GF-D8 (cell line): ENCODE measurements at regions not wholly inside any gene's neighbourhood (a gene's known extent, or its start where the extent isn't known, plus 50 kb on each side); places are given as distances from the start of the nearest gene placed in this dataset.

Experiments
- DNase-seq: peaks from one replicate; lab custom pipeline; 2025; lab: John Stamatoyannopoulos, UW

DNA sequence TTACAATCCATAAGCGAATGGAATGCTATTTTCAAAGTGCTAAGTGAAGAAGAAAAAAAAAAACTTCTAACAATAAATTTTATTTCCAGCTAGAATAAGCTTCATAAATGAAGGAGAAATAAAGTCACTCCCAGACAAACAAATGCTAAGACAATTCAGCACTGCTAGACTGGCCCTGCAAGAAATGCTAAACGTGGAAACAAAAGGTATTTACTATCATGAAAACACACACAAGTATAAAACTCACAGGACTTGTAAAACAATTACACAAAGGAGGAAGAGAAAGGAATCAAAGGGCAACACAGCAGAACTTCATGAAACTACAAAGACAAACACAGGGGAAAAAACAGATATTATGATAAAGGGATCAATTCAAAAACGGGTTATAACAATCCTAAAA is 85.8 kb upstream of the NELL2 start:
- DNase-seq = no peak

DNA sequence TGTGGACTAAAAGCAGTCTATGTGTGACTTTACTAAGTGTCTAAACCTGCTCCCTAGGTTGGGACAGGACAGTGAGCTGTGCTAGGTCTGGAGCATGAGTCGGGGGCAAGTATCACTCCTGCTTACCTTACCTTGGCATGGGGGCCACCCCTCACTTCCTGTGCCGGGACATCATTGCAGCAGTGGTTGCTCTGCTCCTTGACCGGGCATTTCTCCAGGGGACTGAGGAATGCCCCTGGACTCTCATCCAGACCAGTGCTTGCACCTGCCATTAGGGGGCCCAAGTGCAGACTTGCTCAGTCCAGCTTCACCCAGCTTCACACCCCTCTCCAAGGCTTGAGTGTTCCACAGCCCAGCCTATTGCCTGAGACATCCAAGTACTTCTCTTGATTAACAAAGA is 84.7 kb upstream of the NELL2 start:
- no peak for DNase-seq

DNA sequence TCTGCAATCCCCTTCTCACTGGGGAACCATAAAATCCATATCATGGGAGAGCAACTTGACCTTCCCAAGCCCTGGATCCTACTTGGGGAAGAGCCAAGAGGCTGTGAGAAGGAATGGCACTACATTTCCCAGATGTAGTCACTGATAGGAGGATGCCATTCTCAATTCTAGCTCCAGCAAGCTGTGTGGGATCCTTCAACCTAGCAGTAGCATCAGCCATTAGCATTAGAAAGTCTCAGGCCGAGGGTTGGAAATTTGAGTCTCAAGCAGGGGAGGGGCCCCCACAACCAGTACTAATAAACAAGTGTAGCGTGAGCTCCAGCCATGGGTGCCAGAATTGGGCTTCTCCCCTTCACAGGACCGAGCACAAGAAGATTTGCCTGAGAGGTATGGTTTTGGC is 84.3 kb upstream of the NELL2 start:
- DNase-seq = no peak

DNA sequence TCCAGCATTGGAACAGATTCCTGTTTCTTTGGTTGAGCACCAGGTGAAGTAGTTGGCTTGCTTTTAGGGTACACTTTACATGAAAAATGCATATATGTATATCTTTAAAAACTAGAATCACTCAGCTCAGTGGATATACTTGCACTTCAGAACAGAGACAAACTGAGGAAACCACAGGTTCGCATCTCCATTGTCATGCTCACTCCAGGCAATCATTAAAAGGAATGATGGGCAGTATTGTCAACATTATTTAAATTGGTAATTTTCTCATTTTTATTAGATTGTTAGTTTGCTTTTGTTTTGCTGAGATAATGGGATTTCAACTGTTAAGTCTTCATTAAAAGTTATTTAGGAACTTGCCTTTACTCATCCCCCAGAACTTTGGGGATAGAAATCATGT is 71.0 kb upstream of the NELL2 start:
- DNase-seq = no peak

DNA sequence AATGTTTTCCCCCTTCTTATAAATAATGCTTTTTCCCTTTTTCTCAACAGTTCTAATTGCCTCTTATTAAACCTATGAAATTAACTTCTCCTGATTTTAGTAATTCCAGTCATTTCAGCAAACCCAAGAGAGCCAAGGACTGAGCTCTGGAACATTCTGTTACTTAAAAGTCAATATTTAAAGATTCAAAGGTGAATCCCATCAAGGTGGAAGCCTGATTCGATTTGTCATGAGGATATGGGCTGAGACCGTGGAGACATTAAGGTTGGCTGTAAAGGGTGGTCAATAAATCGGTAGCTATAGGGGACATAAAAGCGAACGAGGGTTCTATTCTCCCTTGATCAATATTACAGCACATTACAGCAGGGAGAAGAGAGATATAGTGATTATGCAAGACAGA is 66.6 kb upstream of the NELL2 start:
- DNase-seq = no peak

DNA sequence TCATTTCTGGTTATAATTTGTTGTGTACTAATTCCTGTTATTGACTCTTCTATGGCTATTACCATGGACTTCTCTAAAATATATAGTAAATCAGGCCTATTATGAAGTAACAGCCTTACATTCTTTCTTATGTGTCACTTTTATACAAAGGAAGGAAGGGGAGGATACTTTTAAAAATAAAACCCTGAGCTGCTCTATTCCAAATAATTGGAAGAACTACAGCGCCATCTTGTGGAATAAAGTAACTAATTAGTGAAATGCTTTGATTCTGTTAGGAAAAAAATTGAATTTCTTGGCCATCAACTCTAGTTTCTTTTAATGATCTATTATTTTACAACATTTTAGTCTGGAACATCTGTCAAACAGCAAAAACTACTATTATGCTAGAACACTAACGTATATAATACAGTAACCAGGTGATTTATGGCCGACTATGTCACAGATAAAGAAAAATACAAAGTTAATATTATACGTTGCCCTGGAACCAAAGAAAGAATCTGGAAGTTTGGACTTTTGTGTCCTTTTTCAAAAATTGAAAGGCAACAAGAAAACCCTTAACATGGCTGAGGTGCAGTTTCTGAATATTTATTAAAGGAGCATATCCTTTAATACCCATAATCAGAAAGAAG is 55.0 kb upstream of the NELL2 start:
- DNase-seq = peak; percentile 21

DNA sequence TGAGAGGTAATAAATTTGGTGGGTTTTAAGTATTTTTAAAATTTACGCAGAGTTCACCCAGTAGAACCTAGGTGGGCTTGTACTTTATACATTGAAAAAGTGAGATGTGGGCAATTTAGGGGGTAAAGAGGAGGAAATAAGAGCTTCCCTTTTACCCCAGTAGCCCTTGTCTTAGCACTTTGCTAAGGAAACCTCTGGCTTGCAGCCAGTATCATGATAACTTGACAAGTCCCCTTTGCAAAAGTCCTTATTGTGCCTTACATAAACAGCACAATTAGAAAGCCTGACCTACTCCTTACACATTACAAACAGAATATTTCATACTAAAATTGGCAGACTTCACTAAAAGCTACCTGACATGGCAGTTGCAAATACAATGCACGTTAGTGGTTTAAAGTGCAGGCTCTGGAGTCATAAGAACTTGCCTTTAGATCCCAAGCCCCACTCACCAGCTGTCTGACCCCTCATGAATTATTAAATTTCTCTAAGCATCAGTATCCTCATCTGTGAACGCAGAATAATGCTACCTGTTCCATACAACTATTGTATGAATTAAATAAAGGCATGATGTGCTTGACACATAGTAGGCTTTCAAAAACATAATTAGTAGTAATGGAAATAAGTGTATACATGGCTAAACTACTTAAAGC is 53.2 kb upstream of the NELL2 start:
- DNase-seq = no peak
